ENCODE measurements at regions not wholly inside any gene's neighbourhood (a gene's known extent, or its start where the extent isn't known, plus 50 kb on each side); places are given as distances from the start of the nearest gene placed in this dataset.
"Not testable (repeated sequence)": the region's sequence is repeated elsewhere in the genome, so short reads cannot be mapped to it uniquely, and the experiment has no call there.

DNA sequence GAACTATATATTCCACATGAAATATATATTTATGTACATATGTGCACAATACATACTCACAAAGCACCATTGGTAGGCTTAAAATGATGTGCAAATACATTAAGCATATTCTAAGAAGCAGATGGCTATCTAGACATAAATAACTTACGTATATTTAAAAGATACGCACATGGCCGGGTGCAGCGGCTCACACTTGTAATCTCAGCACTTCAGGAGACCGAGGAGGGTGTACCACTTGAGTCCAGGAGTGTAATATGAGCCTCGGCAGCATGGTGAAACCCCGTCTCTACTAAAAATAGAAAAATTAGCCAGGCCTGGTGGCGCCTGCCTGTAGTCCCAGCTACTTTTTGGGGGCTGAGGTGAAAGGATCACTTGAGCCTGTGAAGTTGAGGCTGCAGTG is 189.9 kb downstream of the ANKRD36 start:
- not testable (repeated sequence) for TF ChIP-seq CTCF (conservative IDR thresholded peaks at IDR 0.05); EZH2 (IDR thresholded peaks at IDR 0.05; ENCODE audit: low read depth)
